ENCODE measurements at regions not wholly inside any gene's neighbourhood (a gene's known extent, or its start where the extent isn't known, plus 50 kb on each side); places are given as distances from the start of the nearest gene placed in this dataset.

- Mint-ChIP-seq H3K27me3 (ENCODE audit: insufficient read depth, unreplicated experiment) (peaks cover 41% of the 10 kb centered on the region), H3K36me3 (ENCODE audit: insufficient read depth, unreplicated experiment) (no peaks in the 10 kb centered on the region), H3K9me3 (ENCODE audit: unreplicated experiment) (no peaks in the 10 kb centered on the region), H3K27ac (ENCODE audit: low read depth, unreplicated experiment) (no peak overlapping the region), H3K4me3 (ENCODE audit: unreplicated experiment) (no peak overlapping the region), H3K4me1 (ENCODE audit: insufficient read depth, unreplicated experiment) (no peaks in the 10 kb centered on the region)
- intact Hi-C loops (cut with micrococcal nuclease): no loop called here
- CTCF ChIA-PET: interaction anchor here (0.7 to 2.6 kb wide), 7 partner anchors 8 to 233 kb away, joined by 3 to 17 read pairs (median 4); no protein-coding TSS in a partner anchor
- no peak for DNase-seq (ENCODE audit: unreplicated experiment)
- POLR2A ChIA-PET: no interaction called here
- no TSS peak for BruUV-seq (replicated peaks)
- TF ChIP-seq CTCF (IDR thresholded peaks at IDR 0.05; ENCODE audit: unreplicated experiment): no peak
Measured at GRCh38 chr12:4850857-4851380, 58.8 kb upstream of the KCNA1 start.

GRCh38 chr12:4852308-4852707 lies 57.4 kb upstream of the KCNA1 start:
- Mint-ChIP-seq H3K27ac (ENCODE audit: low read depth, unreplicated experiment) (no peak overlapping the region), H3K4me3 (ENCODE audit: unreplicated experiment) (no peak overlapping the region), H3K9me3 (ENCODE audit: unreplicated experiment) (no peaks in the 10 kb centered on the region), H3K27me3 (ENCODE audit: insufficient read depth, unreplicated experiment) (peaks cover 41% of the 10 kb centered on the region), H3K36me3 (ENCODE audit: insufficient read depth, unreplicated experiment) (no peaks in the 10 kb centered on the region), H3K4me1 (ENCODE audit: insufficient read depth, unreplicated experiment) (no peaks in the 10 kb centered on the region)
- intact Hi-C loops (cut with micrococcal nuclease): no loop called here
- BruUV-seq (replicated peaks): no TSS peak
- no peak for DNase-seq (ENCODE audit: unreplicated experiment)
- POLR2A ChIA-PET: no interaction called here
- CTCF ChIA-PET: interaction anchor here (0.6 to 1.1 kb wide), 2 partner anchors 143 to 150 kb away, joined by 3 to 4 read pairs; no protein-coding TSS in a partner anchor
- TF ChIP-seq CTCF (IDR thresholded peaks at IDR 0.05; ENCODE audit: unreplicated experiment): no peak

- TF ChIP-seq CTCF (IDR thresholded peaks at IDR 0.05; ENCODE audit: unreplicated experiment): no peak
Measured at GRCh38 chr12:4852911-4853310, 56.8 kb upstream of the KCNA1 start.

GRCh38 chr12:4855121-4855924 lies 54.4 kb upstream of the KCNA1 start:
- no peaks in the 10 kb centered on the region for H3K36me3 Mint-ChIP-seq (ENCODE audit: insufficient read depth, unreplicated experiment)
- H3K4me1 Mint-ChIP-seq (ENCODE audit: insufficient read depth, unreplicated experiment): no peaks in the 10 kb centered on the region
- intact Hi-C loops (cut with micrococcal nuclease): loop anchor here (1.0 kb wide), 1 partner anchor 229 kb away; no protein-coding TSS in a partner anchor
- H3K4me3 Mint-ChIP-seq (ENCODE audit: unreplicated experiment): no peak overlapping the region
- DNase-seq (ENCODE audit: unreplicated experiment): peak; percentile 74
- TF ChIP-seq CTCF (IDR thresholded peaks at IDR 0.05; ENCODE audit: unreplicated experiment): peak; percentile 78
- BruUV-seq (replicated peaks): no TSS peak
- CTCF ChIA-PET: interaction anchor here (0.5 to 8.1 kb wide), 59 partner anchors 8 to 1525 kb away, joined by 3 to 101 read pairs (median 4); no protein-coding TSS in a partner anchor
- H3K9me3 Mint-ChIP-seq (ENCODE audit: unreplicated experiment): no peaks in the 10 kb centered on the region
- peaks cover 57% of the 10 kb centered on the region for H3K27me3 Mint-ChIP-seq (ENCODE audit: insufficient read depth, unreplicated experiment)
- POLR2A ChIA-PET: interaction anchor here (0.6 to 0.8 kb wide), 2 partner anchors 148 to 157 kb away, joined by 3 read pairs; no protein-coding TSS in a partner anchor
- no peak overlapping the region for H3K27ac Mint-ChIP-seq (ENCODE audit: low read depth, unreplicated experiment)

More at GRCh38 chr12:4852911-4853310, 56.8 kb upstream of the KCNA1 start:
- ChIA-PET POLR2A (no interaction called here), CTCF (interaction anchor here (0.9 to 8.1 kb wide), 9 partner anchors 10 to 231 kb away, joined by 3 to 90 read pairs (median 6); no protein-coding TSS in a partner anchor)
- BruUV-seq (replicated peaks): no TSS peak
- Mint-ChIP-seq H3K4me3 (ENCODE audit: unreplicated experiment) (no peak overlapping the region), H3K27ac (ENCODE audit: low read depth, unreplicated experiment) (no peak overlapping the region), H3K4me1 (ENCODE audit: insufficient read depth, unreplicated experiment) (no peaks in the 10 kb centered on the region), H3K27me3 (ENCODE audit: insufficient read depth, unreplicated experiment) (peaks cover 46% of the 10 kb centered on the region), H3K36me3 (ENCODE audit: insufficient read depth, unreplicated experiment) (no peaks in the 10 kb centered on the region), H3K9me3 (ENCODE audit: unreplicated experiment) (no peaks in the 10 kb centered on the region)
- DNase-seq (ENCODE audit: unreplicated experiment): no peak
- intact Hi-C loops (cut with micrococcal nuclease): no loop called here

All from MCF 10A (cell line).